MCF 10A (cell line): ENCODE measurements at regions not wholly inside any gene's neighbourhood (a gene's known extent, or its start where the extent isn't known, plus 50 kb on each side); places are given as distances from the start of the nearest gene placed in this dataset.

ENCODE experiments used
- BruUV-seq: library from RNA; stranded (reverse); fragments of 400-500 nt; replicated peaks from 2 replicates; lab custom pipeline; 2021; lab: Mats Ljungman, UMichigan
- CTCF ChIA-PET: fragments of 300-600 bp; sonication (Branson Sonifier 250); formaldehyde crosslinking; extraction: SDS; loops from one replicate; lab custom pipeline; 2021; ENCODE audit warnings: antibody characterized with exemption, inconsistent platforms; lab: Yijun Ruan, JAX
- POLR2A ChIA-PET: fragments of 300-600, 350-650 bp; sonication (Branson Sonifier 250); formaldehyde crosslinking; extraction: SDS; loops from one replicate; lab custom pipeline; 2020; ENCODE audit warnings: antibody characterized with exemption, inconsistent platforms; lab: Yijun Ruan, JAX
- DNase-seq: peaks from one replicate; pipeline ENCODE4 v3.0.0-alpha.2; 2018; ENCODE audit not compliant: unreplicated experiment
- H3K27ac Mint-ChIP-seq: one replicate; pipeline ENCODE4 v1.8.0; 2022; ENCODE audit warnings: mild to moderate bottlenecking, low read depth, mixed read lengths; ENCODE audit not compliant: unreplicated experiment
- H3K27me3 Mint-ChIP-seq: one replicate; pipeline ENCODE4 v1.8.0; 2022; ENCODE audit warnings: mixed read lengths; ENCODE audit not compliant: insufficient read depth, unreplicated experiment
- H3K36me3 Mint-ChIP-seq: one replicate; pipeline ENCODE4 v1.8.0; 2022; ENCODE audit warnings: mild to moderate bottlenecking, moderate library complexity, mixed read lengths; ENCODE audit not compliant: insufficient read depth, unreplicated experiment
- H3K4me1 Mint-ChIP-seq: one replicate; pipeline ENCODE4 v1.8.0; 2022; ENCODE audit warnings: mixed read lengths; ENCODE audit not compliant: insufficient read depth, unreplicated experiment
- H3K4me3 Mint-ChIP-seq: one replicate; pipeline ENCODE4 v1.8.0; 2022; ENCODE audit warnings: mild to moderate bottlenecking, moderate library complexity, mixed read lengths; ENCODE audit not compliant: unreplicated experiment
- H3K9me3 Mint-ChIP-seq: one replicate; pipeline ENCODE4 v1.8.0; 2022; ENCODE audit warnings: mixed read lengths; ENCODE audit not compliant: unreplicated experiment
- CTCF ChIP-seq: fragments of 200-600 bp; IDR thresholded peaks from one replicate; pipeline ENCODE4 v1.8.0; 2022; ENCODE audit warnings: antibody characterized with exemption, mild to moderate bottlenecking; ENCODE audit not compliant: unreplicated experiment
- intact Hi-C: fragments of 100-400 bp; cut with micrococcal nuclease; formaldehyde crosslinking; loops from 2 replicates; pipeline ENCODE4 v1.14.1; 2022

GRCh38 chr4:79756140-79756895 lies 316.7 kb downstream of the ANTXR2 start:
- BruUV-seq, result no TSS peak
- TF ChIP-seq CTCF, result no peak
- Mint-ChIP-seq H3K4me3 (no peak overlapping the region), H3K36me3 (no peaks in the 10 kb centered on the region), H3K27me3 (no peaks in the 10 kb centered on the region), H3K27ac (no peak overlapping the region), H3K9me3 (no peaks in the 10 kb centered on the region), H3K4me1 (no peaks in the 10 kb centered on the region)
- ChIA-PET CTCF (interaction anchor here (0.6 to 0.7 kb wide), 3 partner anchors 76 to 402 kb away, joined by 3 read pairs; no protein-coding TSS in a partner anchor), POLR2A (no interaction called here)
- DNase-seq, result no peak
- intact Hi-C loops, result no loop called here

DNA sequence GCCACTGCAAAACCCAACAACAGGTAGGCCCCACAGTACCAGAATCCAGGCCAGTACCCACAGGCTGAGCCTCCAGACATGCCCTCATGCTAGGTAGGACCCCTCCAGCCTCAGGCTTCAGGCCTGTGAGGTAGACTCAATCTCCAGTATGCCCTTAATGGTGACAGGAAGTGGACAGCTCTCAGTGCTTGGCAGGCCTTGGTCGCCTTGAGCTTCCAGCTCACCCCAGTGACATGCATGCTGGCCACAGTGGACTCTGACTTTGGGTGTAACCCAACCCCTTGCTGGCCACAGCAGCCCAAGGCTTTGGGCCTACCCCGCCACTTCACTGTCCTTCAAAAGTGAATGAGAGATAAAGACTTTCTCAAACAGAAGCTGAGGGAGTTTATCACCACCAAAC lies 324.2 kb downstream of the ANTXR2 start:
- Mint-ChIP-seq H3K27ac (no peak overlapping the region), H3K36me3 (no peaks in the 10 kb centered on the region), H3K4me3 (no peak overlapping the region), H3K9me3 (no peaks in the 10 kb centered on the region), H3K4me1 (no peaks in the 10 kb centered on the region), H3K27me3 (no peaks in the 10 kb centered on the region)
- TF ChIP-seq CTCF, result no peak
- no TSS peak for BruUV-seq
- POLR2A ChIA-PET, result interaction anchor here (0.7 kb wide), 1 partner anchor 28 kb away, joined by 3 read pairs; no protein-coding TSS in a partner anchor
- CTCF ChIA-PET, result no interaction called here
- intact Hi-C loops, result no loop called here
- no peak for DNase-seq

- H3K9me3 Mint-ChIP-seq, result no peaks in the 10 kb centered on the region
- POLR2A ChIA-PET, result interaction anchor here (0.6 kb wide), 1 partner anchor 664 kb away, joined by 3 read pairs; no protein-coding TSS in a partner anchor
- intact Hi-C loops, result no loop called here
- no peaks in the 10 kb centered on the region for H3K4me1 Mint-ChIP-seq
- TF ChIP-seq CTCF, result no peak
- CTCF ChIA-PET, result no interaction called here
- DNase-seq, result no peak
- no peaks in the 10 kb centered on the region for H3K36me3 Mint-ChIP-seq
- H3K27me3 Mint-ChIP-seq, result no peaks in the 10 kb centered on the region
- H3K27ac Mint-ChIP-seq, result no peak overlapping the region
- H3K4me3 Mint-ChIP-seq, result no peak overlapping the region
- BruUV-seq, result no TSS peak
Observed at GRCh38 chr4:79747252-79747651, 325.8 kb downstream of the ANTXR2 start.

GRCh38 chr4:79743014-79743413 lies 330.0 kb downstream of the ANTXR2 start:
- CTCF ChIA-PET, result no interaction called here
- no TSS peak for BruUV-seq
- POLR2A ChIA-PET, result no interaction called here
- Mint-ChIP-seq H3K9me3 (no peaks in the 10 kb centered on the region), H3K27ac (no peak overlapping the region), H3K27me3 (no peaks in the 10 kb centered on the region), H3K4me3 (no peak overlapping the region), H3K36me3 (no peaks in the 10 kb centered on the region), H3K4me1 (no peaks in the 10 kb centered on the region)
- TF ChIP-seq CTCF, result no peak
- no peak for DNase-seq
- intact Hi-C loops, result no loop called here
